NCI-H524 treated with DMSO at 0.1 percent for 48 hours (cell line): ENCODE measurements at regions not wholly inside any gene's neighbourhood (a gene's known extent, or its start where the extent isn't known, plus 50 kb on each side); places are given as distances from the start of the nearest gene placed in this dataset.
A peak's percentile ranks its signal among the peaks of the same experiment; 100 is the strongest.

ENCODE experiments used
- DNase-seq: peaks from one replicate; lab custom pipeline; 2025; lab: John Stamatoyannopoulos, UW

GRCh38 chr2:21395366-21395765 is 271.6 kb downstream of the TDRD15 start:
- no peak for DNase-seq

DNA sequence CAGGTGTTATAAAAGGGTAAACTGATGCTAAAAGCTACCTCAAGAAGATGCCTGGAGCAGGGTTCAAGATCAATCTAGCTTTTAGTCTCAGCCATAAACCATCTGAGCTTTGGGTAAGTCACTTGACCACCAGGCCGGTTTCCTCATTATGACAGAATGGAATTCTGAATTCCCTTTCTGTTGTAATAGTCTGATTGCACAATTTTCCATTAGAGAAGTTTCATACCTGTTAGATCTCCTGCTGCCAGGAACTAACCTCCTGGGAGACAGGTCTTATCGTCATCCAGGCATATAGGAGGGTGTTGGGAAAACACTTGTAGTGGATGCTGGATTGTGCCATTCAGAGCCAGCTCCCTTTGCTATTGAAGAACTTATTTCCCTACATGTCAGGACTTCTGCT is 272.5 kb downstream of the TDRD15 start:
- no peak for DNase-seq

GRCh38 chr2:21401022-21401698 is 277.4 kb downstream of the TDRD15 start:
- DNase-seq = no peak

- DNase-seq = peak; percentile 73
Observed at GRCh38 chr2:21404137-21404536, 280.4 kb downstream of the TDRD15 start.

DNA sequence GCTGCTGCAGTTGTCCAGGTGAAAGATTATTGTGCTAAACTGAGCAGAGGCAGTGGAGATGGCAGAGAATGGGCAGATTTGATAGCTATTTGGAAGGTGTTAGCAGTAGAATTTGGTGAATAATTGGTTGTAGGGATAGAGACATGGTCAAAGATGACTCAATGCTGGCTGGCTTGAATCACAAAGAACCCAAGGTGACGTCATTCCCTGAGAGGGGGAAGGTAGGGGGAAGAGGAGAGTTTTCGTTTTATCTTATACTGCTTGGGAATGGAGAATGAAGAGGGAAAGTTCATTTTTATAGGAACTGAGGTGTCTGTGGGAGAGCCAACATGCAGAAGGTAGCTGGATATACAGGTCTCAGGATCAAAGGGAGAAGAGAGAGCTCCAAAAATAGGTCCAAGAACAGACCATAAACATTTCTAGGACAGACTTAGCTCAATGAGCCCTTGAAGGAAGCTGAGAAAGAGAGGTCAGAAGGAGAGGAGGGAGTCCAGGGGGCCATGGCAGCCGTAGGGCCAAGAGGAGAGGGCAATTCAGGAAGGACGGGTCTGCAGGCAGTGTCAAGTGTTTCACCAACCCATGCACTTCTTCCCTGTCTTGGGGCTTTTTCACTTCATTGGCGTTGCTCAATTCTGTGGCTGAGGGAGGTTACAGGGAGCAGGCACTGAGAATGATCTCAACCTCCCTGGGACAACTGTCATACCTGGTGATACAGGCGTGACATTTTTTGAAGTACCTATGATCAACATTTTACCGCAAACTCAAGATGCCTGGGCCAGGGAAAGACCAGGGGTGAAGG is 281.3 kb downstream of the TDRD15 start:
- no peak for DNase-seq

DNA sequence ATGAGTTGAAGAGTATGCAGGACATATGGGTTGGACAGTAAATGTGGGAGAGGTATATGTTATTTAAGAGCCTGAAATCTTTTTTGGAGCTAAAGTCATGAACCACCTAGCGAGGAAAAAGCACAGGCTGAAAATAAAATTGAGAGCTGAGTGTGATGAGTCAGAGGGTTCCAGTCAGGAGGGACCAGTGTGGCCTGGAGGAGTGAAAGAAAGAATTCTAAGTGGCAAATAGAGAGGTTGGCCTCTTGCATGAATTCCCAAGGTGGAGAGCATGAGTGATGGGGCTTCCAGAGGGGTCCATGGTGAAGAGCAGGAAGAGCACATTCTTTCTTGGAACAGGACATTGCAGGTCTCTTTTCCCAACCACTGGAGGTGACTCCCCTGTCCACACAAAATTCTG is 282.6 kb downstream of the TDRD15 start:
- no peak for DNase-seq

DNA sequence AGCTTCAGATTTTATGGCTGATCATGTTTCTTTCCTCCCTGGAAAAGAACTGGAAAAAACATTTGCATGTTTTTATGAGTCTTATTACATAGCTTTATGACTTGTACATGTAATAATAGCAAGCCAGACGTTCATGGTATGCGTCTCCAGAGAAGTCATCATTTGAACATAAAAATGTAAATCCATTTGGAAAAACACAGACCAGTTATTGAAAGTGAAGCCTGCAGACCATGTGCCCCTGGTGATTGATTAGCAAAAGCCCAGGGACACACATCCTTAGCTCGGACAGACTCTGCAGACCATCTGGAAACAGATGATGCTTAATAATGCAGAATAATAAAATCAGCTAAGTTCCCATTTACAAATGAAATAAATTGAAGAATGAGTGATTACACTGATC is 283.1 kb downstream of the TDRD15 start:
- no peak for DNase-seq

GRCh38 chr2:21407851-21408250 is 284.1 kb downstream of the TDRD15 start:
- DNase-seq = no peak

GRCh38 chr2:21411741-21412140 is 288.0 kb downstream of the TDRD15 start:
- DNase-seq = no peak

DNA sequence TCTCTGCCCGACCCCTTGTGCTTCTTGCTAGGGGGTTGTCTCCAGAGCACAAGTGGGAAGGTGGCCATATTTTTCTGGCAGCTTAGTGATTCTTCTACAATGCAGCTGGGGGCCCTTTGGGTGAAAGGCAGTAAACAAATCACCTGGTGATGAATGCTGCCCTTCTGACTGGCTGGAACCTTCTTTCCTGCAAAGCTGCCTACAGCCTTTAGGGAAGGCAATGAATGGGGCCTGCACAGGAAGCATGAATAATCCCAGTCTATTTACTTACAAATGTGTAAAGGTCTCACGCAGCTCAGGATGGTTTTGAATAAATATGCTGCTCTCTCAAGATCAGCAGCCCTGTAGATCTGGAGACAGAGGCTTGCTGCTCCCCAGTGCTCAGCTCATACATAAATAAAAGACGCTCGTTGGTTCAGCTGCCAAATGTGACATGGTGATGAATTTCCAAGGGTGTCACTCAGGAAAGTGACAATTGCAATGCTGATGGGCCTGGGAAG is 289.2 kb downstream of the TDRD15 start:
- DNase-seq = no peak

DNA sequence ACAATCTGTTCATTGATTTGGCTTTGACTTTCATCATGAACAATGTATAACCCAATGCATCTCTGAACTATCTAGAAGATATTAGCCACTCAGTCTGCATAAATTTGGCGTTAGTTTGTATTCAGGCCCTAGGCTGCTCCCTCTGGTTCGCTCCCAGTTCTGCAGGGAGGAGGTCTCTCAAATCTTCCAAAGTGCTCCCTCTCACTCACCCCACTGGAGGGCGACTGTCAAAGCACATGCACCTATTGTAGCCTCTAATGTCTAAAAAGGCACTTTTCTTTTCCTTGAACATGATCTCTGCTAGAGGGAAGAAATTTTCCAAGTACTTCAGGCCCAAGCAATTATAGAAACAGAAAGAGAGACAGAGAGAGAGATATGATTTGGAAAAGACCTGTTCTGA is 291.5 kb downstream of the TDRD15 start:
- DNase-seq = no peak

DNA sequence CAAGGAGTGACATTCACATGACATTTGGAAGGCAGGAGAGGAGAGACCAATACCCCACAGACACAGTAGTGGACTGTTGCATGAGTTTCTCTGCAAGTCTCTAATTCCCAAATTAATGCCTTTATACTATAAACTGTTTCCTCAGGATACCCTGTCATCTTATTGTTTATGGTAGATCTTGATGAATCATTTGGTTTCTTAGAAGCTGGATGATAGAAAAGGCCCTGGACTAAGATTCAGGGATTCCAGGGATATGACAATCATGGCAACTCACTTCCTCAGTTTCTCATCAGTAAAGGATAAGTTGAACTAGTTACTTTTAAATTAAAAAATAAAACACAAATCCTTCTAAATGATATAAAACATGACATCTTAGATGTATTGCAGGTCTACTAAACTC is 292.5 kb downstream of the TDRD15 start:
- DNase-seq = no peak

DNA sequence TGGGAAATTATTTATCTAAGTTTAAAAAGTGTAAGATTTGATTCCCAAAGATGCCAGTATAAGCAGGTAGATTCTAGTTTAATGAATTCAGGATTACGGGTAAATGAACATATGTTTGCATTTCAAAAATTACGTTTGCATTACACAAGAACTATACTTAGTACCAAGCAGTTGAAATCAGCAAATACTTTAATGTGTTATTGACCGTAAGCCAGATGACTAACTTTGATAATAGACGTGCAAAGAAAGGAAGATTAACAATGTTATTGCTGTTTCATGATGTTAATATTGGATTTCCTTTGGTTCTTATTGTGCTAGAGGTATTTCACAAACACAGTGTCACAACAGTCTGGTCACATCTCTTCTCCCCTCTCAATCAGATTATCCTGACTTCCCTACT is 294.7 kb downstream of the TDRD15 start:
- DNase-seq = no peak

DNA sequence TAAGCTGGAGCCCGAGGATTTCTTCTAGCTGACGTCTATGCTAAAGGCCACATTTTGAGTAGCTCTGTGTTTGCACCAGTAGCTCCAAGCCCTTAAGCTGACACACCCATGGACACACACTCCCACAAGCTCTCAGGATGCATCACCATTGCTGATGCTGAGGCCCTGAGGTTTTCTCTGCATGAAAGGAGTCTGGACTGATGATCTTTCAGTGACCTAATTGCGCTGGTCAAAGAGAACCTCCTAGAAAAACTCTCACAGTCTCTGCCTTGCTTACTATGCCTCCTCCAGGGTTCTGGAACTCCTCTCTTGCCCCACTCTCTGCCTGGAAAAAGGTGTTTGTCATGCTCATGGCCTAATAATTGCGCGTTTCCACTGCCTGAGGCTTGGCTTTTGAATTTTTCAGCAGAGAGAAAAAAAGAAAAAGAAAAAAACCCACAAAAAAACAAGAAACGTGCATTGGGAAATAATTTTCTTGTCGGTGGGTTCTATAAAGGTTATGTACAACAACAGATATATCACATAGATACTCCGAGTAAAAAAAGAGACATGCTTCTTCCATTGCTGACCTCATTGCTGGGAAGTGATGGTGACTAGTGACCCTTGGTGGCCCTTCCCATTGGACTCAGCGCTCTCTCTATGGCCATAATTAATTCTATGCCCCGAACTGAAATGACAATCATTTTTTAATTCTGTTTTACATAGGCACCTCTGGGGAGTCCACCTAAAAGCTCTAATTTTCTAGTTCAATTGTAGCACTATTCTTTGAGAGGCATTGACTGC is 297.0 kb downstream of the TDRD15 start:
- DNase-seq = no peak

DNA sequence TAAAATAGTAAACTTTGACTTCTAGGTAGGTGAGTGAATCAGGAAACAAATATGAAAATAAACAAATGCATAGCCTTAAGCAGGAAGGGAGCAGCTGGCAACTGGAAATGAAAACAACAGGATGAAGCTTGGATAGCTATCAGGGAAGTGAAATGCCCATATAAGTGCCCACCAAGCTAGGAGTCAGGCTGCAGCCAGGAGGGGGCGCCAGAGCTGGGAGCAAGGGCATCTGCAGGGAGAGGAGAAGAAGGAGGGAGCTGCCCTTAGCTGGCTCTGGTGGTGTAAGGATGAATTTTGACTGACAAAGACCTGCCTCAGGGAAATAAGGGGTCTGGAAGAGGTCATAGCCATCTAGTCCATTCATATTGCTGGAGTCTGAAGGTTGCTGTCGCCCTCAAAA is 298.3 kb downstream of the TDRD15 start:
- DNase-seq = no peak

- DNase-seq = no peak
Observed at GRCh38 chr2:21422724-21423522, 299.2 kb downstream of the TDRD15 start.

GRCh38 chr2:21423854-21424253 is 300.1 kb downstream of the TDRD15 start:
- DNase-seq = no peak

DNA sequence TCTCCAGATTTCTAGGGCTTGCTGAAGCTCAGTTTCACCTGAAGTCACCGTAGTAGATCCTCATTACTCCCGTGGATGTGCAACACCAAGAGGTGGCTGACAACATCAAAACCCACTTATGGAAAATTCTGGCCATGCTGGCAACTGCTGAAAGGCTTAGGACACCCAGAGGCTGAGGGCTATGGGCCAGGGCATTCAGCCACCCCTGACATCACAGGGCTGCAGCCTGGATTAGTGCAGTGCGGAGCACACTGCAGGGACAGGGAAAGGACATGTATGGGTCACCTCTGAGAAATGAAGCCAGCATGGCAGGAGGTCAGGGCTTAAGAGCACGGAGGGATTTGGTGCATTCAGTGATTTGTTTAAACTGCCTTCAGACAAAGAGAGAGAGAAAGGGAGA is 300.6 kb downstream of the TDRD15 start:
- DNase-seq = no peak

DNA sequence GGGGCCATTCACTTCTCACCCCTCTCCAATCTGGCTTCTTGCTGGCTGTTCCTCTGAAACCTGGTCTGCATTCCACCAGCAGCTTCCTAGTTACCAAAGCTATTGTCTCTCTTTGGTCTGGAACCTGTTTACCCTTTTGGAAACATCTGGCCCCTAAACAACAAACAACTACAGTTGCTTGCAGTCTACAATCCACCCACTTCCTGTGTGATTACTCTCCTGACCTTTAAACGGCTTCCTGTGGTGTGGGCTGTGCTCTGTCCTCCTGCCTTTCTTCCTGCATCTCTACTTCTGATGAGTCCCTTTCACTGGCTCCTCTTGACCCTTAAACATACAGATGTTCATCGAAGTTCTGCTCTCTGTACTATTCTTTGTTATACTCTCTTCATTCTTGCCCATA is 303.8 kb downstream of the TDRD15 start:
- no peak for DNase-seq

DNA sequence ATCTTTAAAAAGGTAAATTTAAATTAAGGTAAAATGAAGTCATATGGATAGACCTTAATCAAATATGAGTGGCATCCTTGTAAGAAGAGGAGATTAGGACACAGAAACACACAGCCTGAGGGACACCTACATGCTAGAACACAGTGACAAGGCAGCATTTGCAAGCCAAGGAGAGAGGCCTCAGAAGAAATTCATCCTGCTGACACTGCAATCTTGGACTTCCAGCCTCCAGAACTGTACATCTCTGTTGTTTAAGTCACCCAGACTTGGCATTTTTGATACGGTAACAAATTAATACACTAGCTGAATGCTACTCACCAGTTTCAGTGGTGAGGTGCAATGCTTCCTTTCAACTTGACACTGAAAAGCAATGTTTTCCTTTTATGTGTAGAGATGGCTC is 305.0 kb downstream of the TDRD15 start:
- no peak for DNase-seq

GRCh38 chr2:21429747-21430146 is 306.0 kb downstream of the TDRD15 start:
- DNase-seq = no peak

DNA sequence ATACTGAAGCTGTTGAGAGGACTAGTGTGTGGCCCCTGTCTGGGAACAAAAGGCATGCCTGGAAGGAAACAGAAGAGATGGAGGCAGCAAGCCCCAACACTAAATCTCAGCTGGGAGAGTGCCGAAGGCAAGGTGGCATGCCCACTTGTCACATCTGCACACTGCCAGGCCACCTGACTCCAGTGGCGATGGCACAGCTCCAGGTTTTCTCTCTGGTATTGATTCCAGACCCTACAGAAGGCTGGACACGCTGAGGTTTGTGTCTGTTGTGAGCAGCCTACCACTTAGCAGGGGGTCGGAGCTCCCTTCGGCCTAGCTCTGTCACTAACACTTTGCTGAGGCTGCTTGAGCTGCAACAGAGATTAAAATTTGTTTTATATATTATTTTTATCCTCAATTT is 307.3 kb downstream of the TDRD15 start:
- no peak for DNase-seq
